Stimulated activated naive B cell treated with anti-CD40 and anti-IgM and Interleukin-4, amounts not matched to agents 10 μg/mL and 1 μg/mL and 100 μg/mL, for 72 hours (primary cell): ENCODE measurements at regions not wholly inside any gene's neighbourhood (a gene's known extent, or its start where the extent isn't known, plus 50 kb on each side); places are given as distances from the start of the nearest gene placed in this dataset.
A peak's percentile ranks its signal among the peaks of the same experiment; 100 is the strongest.

Experiments
- ATAC-seq, 2 donors: fragments of 150-1000 bp; cut with Tn5 transposase; replicated peaks; 2 replicates each; pipeline ENCODE4 v1.10.0; 2021; ENCODE audit warnings: moderate library complexity in 1 of 2
- DNase-seq: peaks from one replicate; pipeline ENCODE4 v3.0.0; 2021
- H3K27ac Mint-ChIP-seq: one replicate; pipeline ENCODE4 v1.8.0; 2022; ENCODE audit warnings: mild to moderate bottlenecking, mixed read lengths
- H3K27me3 Mint-ChIP-seq, 2 donors: one replicate each; pipeline ENCODE4 v1.8.0; 2022; ENCODE audit warnings: mixed read lengths in 2 of 2
- H3K36me3 Mint-ChIP-seq, 2 donors: one replicate each; pipeline ENCODE4 v1.8.0; 2022; ENCODE audit warnings: mixed read lengths in 2 of 2, mild to moderate bottlenecking in 1 of 2
- H3K4me1 Mint-ChIP-seq, 2 donors: one replicate each; pipeline ENCODE4 v1.8.0; 2022; ENCODE audit warnings: mixed read lengths in 2 of 2, mild to moderate bottlenecking in 1 of 2
- H3K4me3 Mint-ChIP-seq, 2 donors: one replicate each; pipeline ENCODE4 v1.8.0; 2022; ENCODE audit warnings: mild to moderate bottlenecking in 2 of 2, mixed read lengths in 2 of 2, moderate library complexity in 1 of 2
- H3K9me3 Mint-ChIP-seq, 2 donors: one replicate each; pipeline ENCODE4 v1.8.0; 2022; ENCODE audit warnings: mixed read lengths in 2 of 2, mild to moderate bottlenecking in 1 of 2

DNA sequence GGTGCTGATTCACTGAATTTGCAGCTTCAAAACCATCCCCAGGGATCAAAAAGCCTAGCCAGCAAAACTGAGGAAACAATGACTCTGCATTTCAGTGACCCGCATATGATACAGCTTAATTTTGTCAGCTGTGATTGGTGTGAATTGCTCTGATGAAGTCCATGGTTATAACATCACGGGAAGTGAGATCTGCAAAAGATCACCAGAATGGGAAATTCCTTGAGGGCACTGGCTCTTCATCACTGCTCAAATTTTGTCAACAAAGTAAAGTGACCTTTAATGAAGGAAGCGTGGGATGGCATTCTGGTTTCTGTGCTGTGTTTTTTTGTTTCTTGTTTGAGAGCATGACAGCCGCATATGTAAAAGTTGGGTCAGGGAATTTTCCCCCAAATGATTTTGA is 745.9 kb downstream of the GATA3 start:
- H3K27me3 Mint-ChIP-seq = no peaks in the 10 kb centered on the region
- ATAC-seq = peak in 1 of 2 donors; percentile 25
- H3K4me3 Mint-ChIP-seq = no peak overlapping the region
- no peak overlapping the region for H3K27ac Mint-ChIP-seq
- H3K36me3 Mint-ChIP-seq = no peaks in the 10 kb centered on the region
- DNase-seq = no peak
- H3K4me1 Mint-ChIP-seq = no peaks in the 10 kb centered on the region
- H3K9me3 Mint-ChIP-seq = peaks cover 2 to 4% of the 10 kb centered on the region in 2 donors

DNA sequence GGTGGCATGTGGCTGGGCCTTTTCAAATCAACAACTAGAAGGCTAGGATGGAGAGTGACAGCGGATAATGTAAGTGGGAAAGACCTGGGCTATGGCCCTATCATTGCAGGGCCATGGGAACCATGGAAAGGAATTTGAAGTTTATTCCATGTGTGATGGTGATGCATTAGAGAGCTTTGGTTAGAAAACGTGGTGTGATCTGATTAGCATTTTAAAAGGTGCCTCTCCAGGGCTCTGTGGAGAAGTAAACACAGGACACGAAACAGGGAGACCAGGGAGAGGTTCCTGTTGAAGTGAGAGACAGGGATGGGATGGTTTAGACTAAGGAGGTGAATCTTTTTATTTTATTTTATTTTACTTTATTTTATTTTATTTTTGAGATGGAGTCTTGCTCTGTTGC is 749.5 kb downstream of the GATA3 start:
- Mint-ChIP-seq H3K9me3 (peaks cover 8 to 9% of the 10 kb centered on the region in 2 donors), H3K4me3 (no peak overlapping the region)
- ATAC-seq = no peak

DNA sequence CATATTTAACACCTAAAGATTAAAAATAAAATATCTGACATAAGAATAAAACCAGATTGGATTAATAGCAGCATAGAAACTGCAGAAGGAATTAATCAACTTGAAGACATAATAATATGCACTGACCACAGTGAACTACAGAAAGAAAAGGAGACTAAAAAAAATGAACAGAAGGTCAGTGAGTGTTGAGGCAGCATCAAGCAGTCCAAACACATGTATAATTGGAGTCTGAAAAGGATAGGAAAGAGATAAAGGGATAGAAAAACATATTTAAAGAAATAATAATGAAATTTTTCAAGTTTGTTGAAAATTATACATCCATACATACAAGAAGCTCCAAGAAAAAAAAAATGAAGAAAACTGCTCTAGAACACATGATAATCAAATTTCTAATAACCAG is 756.2 kb downstream of the GATA3 start:
- Mint-ChIP-seq H3K4me3 (no peak overlapping the region), H3K36me3 (no peaks in the 10 kb centered on the region), H3K4me1 (peaks cover 0 to 1% of the 10 kb centered on the region in 2 donors), H3K9me3 (peaks cover 4 to 10% of the 10 kb centered on the region in 2 donors), H3K27me3 (peaks cover 0 to 4% of the 10 kb centered on the region in 2 donors), H3K27ac (no peak overlapping the region)
- no peak for ATAC-seq
- no peak for DNase-seq

More for the DNA sequence above, 749.5 kb downstream of the GATA3 start:
- Mint-ChIP-seq H3K27me3 (no peaks in the 10 kb centered on the region), H3K36me3 (no peaks in the 10 kb centered on the region), H3K27ac (no peak overlapping the region), H3K4me1 (peaks cover 0 to 1% of the 10 kb centered on the region in 2 donors)
- no peak for DNase-seq

DNA sequence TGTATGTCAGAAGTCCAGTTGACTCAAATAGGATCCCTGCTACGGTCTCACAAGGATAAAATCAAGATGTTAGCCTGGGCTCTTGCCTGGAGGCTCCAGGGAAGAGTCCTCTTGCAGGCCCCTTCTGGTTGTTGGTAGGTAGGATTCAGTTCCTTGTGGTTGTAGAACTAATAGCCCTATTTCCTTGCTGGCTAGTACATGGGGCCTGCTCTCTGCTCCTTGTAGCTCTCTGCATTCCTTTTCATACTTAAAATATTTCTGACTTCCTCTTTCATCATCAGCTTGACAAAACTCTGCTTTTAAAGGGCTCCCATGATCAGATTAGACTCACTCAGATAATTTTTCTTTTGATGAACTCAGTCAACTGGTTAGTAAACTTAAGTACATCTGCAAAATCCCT is 756.7 kb downstream of the GATA3 start:
- Mint-ChIP-seq H3K27ac (no peak overlapping the region), H3K9me3 (peaks cover 3 to 9% of the 10 kb centered on the region in 2 donors), H3K4me1 (peaks cover 0 to 1% of the 10 kb centered on the region in 2 donors), H3K27me3 (peaks cover 0 to 4% of the 10 kb centered on the region in 2 donors), H3K36me3 (no peaks in the 10 kb centered on the region), H3K4me3 (no peak overlapping the region)
- DNase-seq = no peak
- ATAC-seq = no peak

DNA sequence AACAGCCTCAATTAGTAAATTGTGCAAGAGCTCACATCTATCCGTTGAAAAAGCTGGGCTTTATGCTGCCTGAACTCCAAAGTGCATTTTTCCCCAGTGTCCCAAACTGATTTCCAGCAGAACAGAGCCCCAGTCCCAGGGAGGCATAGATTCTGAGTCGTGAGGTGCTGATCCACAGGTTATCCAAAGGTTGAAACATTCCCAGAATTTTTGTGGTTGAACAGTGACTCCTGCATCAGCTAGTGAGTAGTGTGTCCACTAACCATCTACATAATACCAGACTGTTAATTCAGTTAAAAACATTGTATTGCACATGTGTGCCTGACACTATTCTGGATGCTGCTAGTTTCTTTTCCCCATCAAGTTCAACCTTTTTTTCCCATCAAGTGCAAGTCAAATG is 761.5 kb downstream of the GATA3 start:
- no peak for DNase-seq
- ATAC-seq = no peak
- no peaks in the 10 kb centered on the region for H3K9me3 Mint-ChIP-seq
- H3K27me3 Mint-ChIP-seq = no peaks in the 10 kb centered on the region
- H3K4me3 Mint-ChIP-seq = no peak overlapping the region
- H3K36me3 Mint-ChIP-seq = no peaks in the 10 kb centered on the region
- H3K27ac Mint-ChIP-seq = no peak overlapping the region
- no peaks in the 10 kb centered on the region for H3K4me1 Mint-ChIP-seq

DNA sequence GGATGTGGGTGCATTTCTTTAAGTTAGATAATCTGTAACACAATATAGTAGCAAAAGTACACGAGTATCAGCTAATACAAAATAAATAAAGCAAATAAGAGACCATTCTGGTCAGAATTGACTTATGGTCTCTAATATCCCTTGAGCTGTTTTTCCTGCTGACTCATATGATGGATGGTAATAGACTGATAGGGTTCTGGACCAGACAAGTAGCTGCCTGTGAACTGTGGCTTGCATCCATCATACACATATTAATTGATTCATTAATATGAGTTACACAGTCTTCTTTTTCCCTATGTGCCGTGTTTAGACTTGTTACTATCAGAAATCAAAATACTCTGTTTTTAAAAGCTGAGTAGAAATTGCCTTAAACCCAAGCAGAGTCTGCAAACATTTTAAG is 762.8 kb downstream of the GATA3 start:
- no peak for ATAC-seq
- Mint-ChIP-seq H3K9me3 (no peaks in the 10 kb centered on the region), H3K36me3 (no peaks in the 10 kb centered on the region), H3K27me3 (no peaks in the 10 kb centered on the region), H3K4me1 (no peaks in the 10 kb centered on the region), H3K4me3 (no peak overlapping the region), H3K27ac (no peak overlapping the region)
- DNase-seq = no peak

DNA sequence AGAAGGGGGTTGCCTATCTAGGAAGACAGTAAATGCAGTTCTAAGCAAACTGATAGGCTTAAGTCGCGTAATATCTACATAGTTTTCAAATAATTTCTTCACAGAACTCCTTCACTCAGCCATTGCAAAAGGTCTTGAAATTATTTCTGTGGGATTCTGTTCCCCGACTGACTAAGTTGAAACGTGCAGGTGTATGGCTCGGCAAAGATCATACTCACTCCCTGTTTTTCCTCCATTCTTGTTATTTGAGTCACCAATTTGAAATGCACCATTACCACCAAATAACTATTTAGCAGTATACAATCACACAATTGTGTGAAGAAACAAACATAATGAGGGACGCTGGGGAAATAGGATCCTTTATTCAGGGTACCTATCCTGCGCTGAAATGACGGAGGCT is 771.1 kb downstream of the GATA3 start:
- Mint-ChIP-seq H3K27ac (no peak overlapping the region), H3K4me3 (no peak overlapping the region), H3K4me1 (no peaks in the 10 kb centered on the region), H3K36me3 (no peaks in the 10 kb centered on the region), H3K9me3 (no peaks in the 10 kb centered on the region), H3K27me3 (no peaks in the 10 kb centered on the region)
- ATAC-seq = no peak
- no peak for DNase-seq

DNA sequence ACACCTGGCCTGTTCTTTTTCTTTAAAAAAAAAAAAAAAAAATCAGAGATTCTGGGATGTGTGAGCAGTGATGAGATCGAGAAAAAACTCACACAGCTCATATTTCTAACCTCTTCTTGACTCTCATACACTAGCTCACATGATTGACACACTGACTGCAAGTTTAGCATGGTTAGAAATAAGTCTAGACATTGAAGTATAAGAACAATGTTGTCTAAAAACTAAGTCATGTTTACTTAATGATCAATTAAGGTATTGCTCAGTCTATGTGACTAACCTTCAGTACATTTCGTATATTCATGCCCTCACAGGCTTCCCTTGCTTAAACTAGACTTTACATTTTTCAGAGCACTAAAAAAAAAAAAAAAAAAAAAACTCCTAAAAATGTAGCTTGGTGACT is 775.1 kb downstream of the GATA3 start:
- no peaks in the 10 kb centered on the region for H3K9me3 Mint-ChIP-seq
- H3K36me3 Mint-ChIP-seq = no peaks in the 10 kb centered on the region
- no peaks in the 10 kb centered on the region for H3K4me1 Mint-ChIP-seq
- H3K4me3 Mint-ChIP-seq = no peak overlapping the region
- H3K27ac Mint-ChIP-seq = no peak overlapping the region
- DNase-seq = no peak
- no peak for ATAC-seq
- no peaks in the 10 kb centered on the region for H3K27me3 Mint-ChIP-seq

DNA sequence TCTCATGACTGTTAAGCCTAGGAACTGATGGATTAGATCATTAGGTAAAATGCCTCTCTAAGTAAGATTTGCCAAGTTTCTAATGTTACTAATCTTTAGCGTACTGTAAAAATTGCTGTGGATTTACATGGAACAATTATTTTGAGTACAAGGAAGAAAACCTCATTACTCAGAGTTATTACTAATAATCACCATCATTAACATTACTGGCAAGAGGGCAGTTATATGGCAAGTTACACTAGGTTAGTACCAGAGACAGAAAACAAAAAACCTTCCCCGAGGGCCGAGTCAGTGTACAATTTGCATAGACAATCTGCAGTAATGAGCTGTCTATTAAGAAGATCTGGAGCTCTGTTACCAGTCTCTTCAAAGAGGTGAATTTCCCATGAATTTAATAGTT is 775.6 kb downstream of the GATA3 start:
- no peaks in the 10 kb centered on the region for H3K27me3 Mint-ChIP-seq
- no peaks in the 10 kb centered on the region for H3K36me3 Mint-ChIP-seq
- DNase-seq (no peak), ATAC-seq (no peak)
- H3K27ac Mint-ChIP-seq = no peak overlapping the region
- H3K4me1 Mint-ChIP-seq = no peaks in the 10 kb centered on the region
- H3K9me3 Mint-ChIP-seq = peaks cover 0 to 1% of the 10 kb centered on the region in 2 donors
- no peak overlapping the region for H3K4me3 Mint-ChIP-seq

DNA sequence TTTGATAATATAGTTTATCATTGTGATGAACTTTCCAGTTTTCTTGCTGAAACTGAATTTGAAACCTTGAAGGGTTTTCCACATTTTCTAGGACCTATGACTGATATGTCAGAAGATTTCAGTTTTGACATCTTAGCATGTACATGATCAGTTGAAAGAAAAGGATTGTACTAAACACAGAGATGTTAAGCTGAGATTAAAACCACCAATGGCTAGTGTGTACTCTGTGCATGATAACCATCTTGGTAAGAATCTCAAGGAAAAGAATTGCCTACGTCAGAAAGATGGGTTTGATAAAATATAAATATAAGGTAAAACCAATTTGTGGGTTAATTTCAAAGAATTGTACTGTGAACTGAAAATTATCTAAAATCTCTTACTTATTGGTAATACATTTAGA is 776.4 kb downstream of the GATA3 start:
- ATAC-seq = no peak
- Mint-ChIP-seq H3K4me3 (no peak overlapping the region), H3K27ac (no peak overlapping the region), H3K9me3 (peaks cover 0 to 2% of the 10 kb centered on the region in 2 donors), H3K36me3 (no peaks in the 10 kb centered on the region), H3K27me3 (no peaks in the 10 kb centered on the region), H3K4me1 (no peaks in the 10 kb centered on the region)
- DNase-seq = no peak

DNA sequence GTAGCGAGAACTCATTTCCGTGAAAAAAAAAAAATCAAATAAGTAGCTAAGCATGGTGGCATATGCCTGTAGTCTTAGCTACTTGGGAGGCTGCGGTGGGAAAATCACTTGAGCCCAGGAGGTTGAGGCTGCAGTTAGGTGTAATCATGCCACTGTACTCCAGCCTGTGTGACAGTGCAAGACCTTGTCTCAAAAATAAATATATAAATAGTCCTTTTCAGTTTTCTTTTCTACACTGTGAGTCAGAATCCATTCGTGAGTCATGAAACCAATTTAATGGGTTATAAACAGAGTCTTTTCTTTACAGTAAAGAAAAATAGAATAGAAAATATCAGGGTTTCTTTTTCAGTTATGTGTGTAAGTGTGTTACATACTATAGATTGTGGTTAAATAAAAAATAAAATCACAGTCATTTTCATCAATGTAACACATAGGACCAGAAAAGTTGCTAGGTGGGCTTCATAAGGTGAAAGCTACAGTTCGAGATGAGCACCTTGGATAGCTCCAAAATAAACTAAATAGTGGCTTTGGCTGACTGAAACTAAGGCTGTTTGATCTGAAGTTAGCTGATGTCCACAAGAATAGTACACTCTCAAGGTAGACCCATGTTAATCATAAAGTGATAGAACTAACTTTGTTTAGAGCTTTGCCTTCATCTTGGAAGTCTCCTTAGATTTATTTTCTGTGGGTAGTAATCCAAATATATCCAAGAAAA is 781.1 kb downstream of the GATA3 start:
- ATAC-seq (no peak), DNase-seq (no peak)
- no peak overlapping the region for H3K4me3 Mint-ChIP-seq
- H3K27me3 Mint-ChIP-seq = no peaks in the 10 kb centered on the region
- peaks cover 0 to 2% of the 10 kb centered on the region in 2 donors for H3K4me1 Mint-ChIP-seq
- no peaks in the 10 kb centered on the region for H3K36me3 Mint-ChIP-seq
- H3K27ac Mint-ChIP-seq = no peak overlapping the region
- peaks cover 4 to 5% of the 10 kb centered on the region in 2 donors for H3K9me3 Mint-ChIP-seq

DNA sequence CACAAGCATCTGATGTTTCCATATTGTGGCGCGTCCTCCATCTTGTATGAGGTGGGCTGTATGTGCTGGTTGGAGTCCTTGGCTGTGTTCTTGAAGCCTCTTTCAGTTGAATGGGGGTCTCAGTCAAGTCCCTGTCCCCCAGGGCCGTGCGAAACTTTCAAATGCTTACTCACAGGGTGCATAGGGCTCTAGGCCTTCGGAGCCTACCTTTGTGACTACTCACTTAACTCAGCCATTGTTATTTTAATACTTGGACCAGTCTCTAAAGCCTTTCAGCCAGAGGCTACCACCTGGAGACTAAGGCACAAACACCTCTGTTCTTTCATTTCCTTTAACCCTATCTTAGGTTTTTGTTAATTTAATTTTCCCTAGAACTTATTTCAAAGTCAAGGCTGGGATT is 785.9 kb downstream of the GATA3 start:
- Mint-ChIP-seq H3K36me3 (peaks cover 0 to 2% of the 10 kb centered on the region in 2 donors), H3K27me3 (no peaks in the 10 kb centered on the region), H3K9me3 (peaks cover 6 to 11% of the 10 kb centered on the region in 2 donors), H3K27ac (no peak overlapping the region), H3K4me1 (peaks cover 0 to 2% of the 10 kb centered on the region in 2 donors), H3K4me3 (no peak overlapping the region)
- DNase-seq = no peak
- no peak for ATAC-seq

DNA sequence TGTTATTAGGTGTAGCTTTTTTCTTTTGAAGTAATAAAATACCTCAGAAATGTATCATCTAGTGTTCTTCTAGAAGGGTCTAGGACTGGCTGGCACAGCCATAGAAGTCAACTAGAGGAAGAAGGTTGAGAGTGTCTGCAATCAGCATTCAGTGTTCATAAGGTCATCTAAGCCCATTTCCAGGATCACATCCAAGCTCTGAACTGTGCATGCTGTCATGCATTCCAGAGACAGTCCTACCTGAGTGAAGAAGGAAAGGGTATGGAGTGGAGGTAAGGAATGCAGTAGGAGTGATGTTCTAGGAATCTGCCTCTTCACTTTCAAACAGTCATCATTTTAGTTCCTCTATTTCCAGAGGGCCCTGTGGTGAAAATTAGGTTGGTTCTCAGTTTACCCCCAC is 789.7 kb downstream of the GATA3 start:
- H3K4me1 Mint-ChIP-seq = no peaks in the 10 kb centered on the region
- ATAC-seq (no peak), DNase-seq (no peak)
- H3K27ac Mint-ChIP-seq = no peak overlapping the region
- H3K36me3 Mint-ChIP-seq = peaks cover 0 to 2% of the 10 kb centered on the region in 2 donors
- peaks cover 4 to 11% of the 10 kb centered on the region in 2 donors for H3K9me3 Mint-ChIP-seq
- no peak overlapping the region for H3K4me3 Mint-ChIP-seq
- H3K27me3 Mint-ChIP-seq = no peaks in the 10 kb centered on the region

DNA sequence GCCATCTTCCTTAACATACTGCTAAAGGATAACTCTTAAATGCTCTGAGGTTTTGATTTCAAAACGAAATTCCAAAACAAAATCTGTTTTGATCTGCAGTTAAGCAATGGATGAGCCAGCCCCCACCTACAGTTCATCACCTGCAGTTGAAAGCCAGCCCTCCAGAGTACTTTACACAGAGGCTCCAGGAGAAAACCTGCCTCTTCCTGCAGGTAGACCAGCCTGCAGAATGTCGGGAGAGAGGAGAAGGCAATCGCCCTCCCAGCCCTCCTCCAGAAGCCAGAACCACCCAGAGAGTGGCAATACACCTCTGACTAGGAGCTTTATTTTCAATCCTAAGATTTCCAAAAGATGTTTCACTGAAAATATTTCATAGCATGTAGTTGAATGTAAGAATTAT is 798.1 kb downstream of the GATA3 start:
- Mint-ChIP-seq H3K9me3 (peaks cover 0 to 2% of the 10 kb centered on the region in 2 donors), H3K36me3 (no peaks in the 10 kb centered on the region), H3K4me1 (no peaks in the 10 kb centered on the region), H3K4me3 (no peak overlapping the region), H3K27ac (no peak overlapping the region), H3K27me3 (no peaks in the 10 kb centered on the region)
- ATAC-seq (no peak), DNase-seq (no peak)

DNA sequence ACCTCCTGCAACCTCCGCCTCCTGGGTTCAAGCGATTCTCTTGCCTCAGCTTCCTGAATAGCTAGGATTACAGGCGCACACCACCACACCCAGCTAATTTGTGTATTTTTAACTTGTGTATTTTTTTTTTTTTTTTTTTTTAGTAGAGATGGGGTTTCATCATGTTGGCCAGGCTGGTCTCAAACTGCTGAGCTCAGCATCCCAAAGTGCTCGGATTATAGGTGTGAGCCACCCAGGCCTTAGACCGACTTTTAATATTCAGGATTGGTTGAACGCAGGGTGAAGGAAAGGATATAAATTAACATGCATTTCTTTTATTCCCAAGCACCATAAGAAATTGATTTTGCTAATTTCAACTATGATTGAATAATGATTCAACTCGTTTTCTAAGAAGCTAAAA is 798.6 kb downstream of the GATA3 start:
- Mint-ChIP-seq H3K36me3 (no peaks in the 10 kb centered on the region), H3K27ac (no peak overlapping the region), H3K4me1 (no peaks in the 10 kb centered on the region), H3K9me3 (peaks cover 0 to 2% of the 10 kb centered on the region in 2 donors), H3K4me3 (no peak overlapping the region), H3K27me3 (no peaks in the 10 kb centered on the region)
- ATAC-seq = no peak
- no peak for DNase-seq
